Breast epithelium (tissue), 3 donors: ENCODE measurements at regions not wholly inside any gene's neighbourhood (a gene's known extent, or its start where the extent isn't known, plus 50 kb on each side); places are given as distances from the start of the nearest gene placed in this dataset.

ENCODE experiments used
- POLR2A ChIP-seq: fragments of 450-650 bp; IDR thresholded peaks from one replicate; pipeline ENCODE4 v1.6.1; 2016; ENCODE audit warnings: antibody characterized with exemption, mild to moderate bottlenecking, moderate library complexity
- POLR2AphosphoS5 ChIP-seq, 3 donors: sonication (generic); formaldehyde crosslinking; IDR thresholded peaks; one replicate each; pipeline ENCODE4 v1.6.1; 2017; ENCODE audit warnings: antibody characterized with exemption in 3 of 3
- TF ChIP-seq, protein P1 (sequence below), 3 donors: fragments of 450-650 bp; IDR thresholded peaks; one replicate each; pipeline ENCODE4 v1.5.1; 2016 to 2017; ENCODE audit warnings: antibody characterized with exemption in 3 of 3, mild to moderate bottlenecking in 3 of 3, moderate library complexity in 3 of 3

DNA sequence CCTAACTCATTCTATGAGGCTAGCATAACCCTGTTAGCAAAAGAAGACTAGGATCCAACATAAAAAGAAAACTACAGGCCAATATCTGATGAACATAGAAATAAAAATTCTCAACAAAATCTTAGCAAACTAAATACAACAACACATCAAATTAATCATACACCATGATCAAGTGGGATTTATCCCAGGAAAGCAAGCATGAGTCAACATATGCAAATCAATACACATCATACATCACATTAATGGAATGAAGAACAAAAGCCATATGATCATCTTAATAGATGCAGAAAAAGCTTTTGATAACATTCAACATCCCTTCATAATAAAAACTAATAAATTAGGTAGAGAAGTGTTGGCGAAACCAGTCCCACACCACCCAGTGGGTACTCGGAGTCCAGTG, 136.1 kb upstream of the MME start:
- TF ChIP-seq, protein P1, sequence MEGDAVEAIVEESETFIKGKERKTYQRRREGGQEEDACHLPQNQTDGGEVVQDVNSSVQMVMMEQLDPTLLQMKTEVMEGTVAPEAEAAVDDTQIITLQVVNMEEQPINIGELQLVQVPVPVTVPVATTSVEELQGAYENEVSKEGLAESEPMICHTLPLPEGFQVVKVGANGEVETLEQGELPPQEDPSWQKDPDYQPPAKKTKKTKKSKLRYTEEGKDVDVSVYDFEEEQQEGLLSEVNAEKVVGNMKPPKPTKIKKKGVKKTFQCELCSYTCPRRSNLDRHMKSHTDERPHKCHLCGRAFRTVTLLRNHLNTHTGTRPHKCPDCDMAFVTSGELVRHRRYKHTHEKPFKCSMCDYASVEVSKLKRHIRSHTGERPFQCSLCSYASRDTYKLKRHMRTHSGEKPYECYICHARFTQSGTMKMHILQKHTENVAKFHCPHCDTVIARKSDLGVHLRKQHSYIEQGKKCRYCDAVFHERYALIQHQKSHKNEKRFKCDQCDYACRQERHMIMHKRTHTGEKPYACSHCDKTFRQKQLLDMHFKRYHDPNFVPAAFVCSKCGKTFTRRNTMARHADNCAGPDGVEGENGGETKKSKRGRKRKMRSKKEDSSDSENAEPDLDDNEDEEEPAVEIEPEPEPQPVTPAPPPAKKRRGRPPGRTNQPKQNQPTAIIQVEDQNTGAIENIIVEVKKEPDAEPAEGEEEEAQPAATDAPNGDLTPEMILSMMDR (IDR thresholded peaks at IDR 0.05): no peak
- TF ChIP-seq POLR2A (no peak), POLR2AphosphoS5 (IDR thresholded peaks at IDR 0.05) (no peak)
